GM18519 (cell line): ENCODE measurements at regions not wholly inside any gene's neighbourhood (a gene's known extent, or its start where the extent isn't known, plus 50 kb on each side); places are given as distances from the start of the nearest gene placed in this dataset.

Source experiments
- ATAC-seq: cut with Tn5 transposase; IDR thresholded peaks from one replicate; pipeline ENCODE4 v1.9.1; 2021; ENCODE audit warnings: mild to moderate bottlenecking, moderate library complexity; ENCODE audit not compliant: unreplicated experiment, low FRiP score

- ATAC-seq, result no peak
Observed at GRCh38 chr4:65777270-65777669, 107.0 kb upstream of the EPHA5 start.

DNA sequence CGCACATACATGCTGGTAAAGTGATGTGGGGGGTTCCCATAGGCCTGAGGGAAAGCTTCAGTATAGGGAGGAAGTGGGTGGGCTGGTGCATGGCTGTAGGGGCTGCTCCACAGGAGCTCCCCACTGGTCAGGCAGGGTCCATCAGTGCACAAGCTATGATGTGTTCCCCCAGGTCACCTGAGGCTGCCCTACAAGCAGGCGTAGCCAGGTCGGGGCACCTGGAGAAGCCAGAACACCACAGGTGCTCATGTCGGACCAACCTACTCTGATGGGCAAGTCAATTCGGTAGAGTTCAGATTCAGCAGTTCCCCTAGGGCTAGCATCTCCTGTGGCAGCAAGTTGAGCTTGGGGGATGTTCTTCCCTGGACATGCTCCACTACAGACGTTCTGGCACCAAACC is 103.3 kb upstream of the EPHA5 start:
- ATAC-seq, result no peak

DNA sequence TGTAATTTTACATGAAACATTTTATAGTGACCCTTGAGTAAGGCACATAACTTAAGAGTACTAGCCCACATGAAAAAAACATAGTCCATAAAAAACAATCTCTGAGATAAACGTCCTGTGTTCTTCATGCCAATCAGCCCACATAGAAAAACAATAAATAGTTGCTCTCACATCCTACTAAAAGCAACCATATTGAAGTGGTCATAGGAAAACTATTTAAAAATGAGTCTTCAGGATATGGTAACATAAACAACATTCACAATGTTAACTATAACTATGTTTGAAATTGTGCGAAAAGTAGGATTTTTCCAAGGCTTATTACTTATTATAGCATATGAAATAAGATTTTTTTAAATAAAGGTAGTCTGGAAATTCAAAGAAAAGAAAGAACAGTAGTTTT is 77.1 kb upstream of the EPHA5 start:
- ATAC-seq, result no peak

DNA sequence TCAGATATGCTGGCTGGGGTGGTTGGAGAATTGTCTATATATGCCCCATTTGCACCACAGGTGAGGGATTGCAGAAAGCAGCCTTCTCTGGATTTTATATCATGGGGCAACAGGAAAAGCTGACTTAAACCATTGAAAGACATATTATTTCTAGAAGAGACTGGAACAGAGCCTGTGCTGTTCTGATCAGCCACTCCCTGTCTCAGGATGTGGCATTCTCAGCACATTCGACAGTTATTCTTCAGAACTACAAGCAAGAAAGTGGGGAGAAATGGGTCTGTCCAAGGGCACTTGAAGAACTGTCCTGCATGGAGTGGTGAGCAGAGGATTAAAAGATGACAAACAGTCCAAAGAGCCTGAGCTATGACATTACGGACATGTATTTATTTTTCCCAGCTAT is 67.8 kb upstream of the EPHA5 start:
- ATAC-seq, result no peak

GRCh38 chr4:65737672-65738071 is 67.4 kb upstream of the EPHA5 start:
- no peak for ATAC-seq

DNA sequence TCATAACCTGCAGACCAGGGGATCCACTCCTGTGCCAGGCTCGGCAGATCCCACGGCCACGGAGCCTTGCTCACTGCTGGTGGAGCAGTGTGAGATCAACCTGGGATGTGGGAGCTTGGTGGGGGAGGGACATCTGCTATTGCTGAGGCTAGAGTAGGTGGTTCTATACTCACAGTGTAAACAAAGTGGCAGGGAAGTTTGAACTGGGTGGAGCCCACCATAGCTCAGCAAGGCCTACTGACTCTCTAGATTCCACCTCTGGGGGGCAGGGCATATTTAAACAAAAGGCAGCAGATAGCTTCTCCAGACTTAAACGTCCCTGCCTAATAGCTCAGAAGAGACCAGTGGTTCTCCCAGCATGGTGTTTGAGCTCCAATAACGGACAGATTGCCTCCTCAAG is 54.7 kb upstream of the EPHA5 start:
- ATAC-seq, result no peak
